Natural killer cell (primary cell): ENCODE measurements at regions not wholly inside any gene's neighbourhood (a gene's known extent, or its start where the extent isn't known, plus 50 kb on each side); places are given as distances from the start of the nearest gene placed in this dataset.

ENCODE experiments used
- ATAC-seq, 3 donors: fragments of 150-1000 bp in 2 of 3; fragments of 200-7000 bp in 1 of 3; cut with Tn5 transposase; 1 replicate in 1 of 3; 2 replicates in 2 of 3; pipeline ENCODE4 v1.10.0; 2021; ENCODE audit warnings: mild to moderate bottlenecking in 2 of 3, moderate library complexity in 2 of 3
- DNase-seq, 2 donors: peaks; one replicate each; pipeline versions ENCODE4 v3.0.0 to v3.0.0-alpha.2; 2013 to 2021; ENCODE audit warnings: mixed read lengths in 1 of 2
- H3K27ac ChIP-seq: one replicate; pipeline ENCODE4 v1.5.1; 2013; ENCODE audit warnings: mild to moderate bottlenecking, low read length
- H3K27me3 ChIP-seq: one replicate; pipeline ENCODE4 v1.6.1; 2013; ENCODE audit warnings: low read length; ENCODE audit not compliant: control insufficient read depth, insufficient read depth
- H3K36me3 ChIP-seq: one replicate; pipeline ENCODE4 v1.6.1; 2013; ENCODE audit warnings: low read length; ENCODE audit not compliant: control insufficient read depth, insufficient read depth
- H3K4me1 ChIP-seq: one replicate; pipeline ENCODE4 v1.6.1; 2013; ENCODE audit warnings: low read length; ENCODE audit not compliant: control insufficient read depth, insufficient read depth
- H3K4me3 ChIP-seq: one replicate; pipeline ENCODE4 v1.5.1; 2013; ENCODE audit warnings: low read length
- H3K9me3 ChIP-seq: one replicate; pipeline ENCODE4 v1.6.1; 2013; ENCODE audit warnings: low read length; ENCODE audit not compliant: control insufficient read depth, insufficient read depth
- H3K27ac Mint-ChIP-seq, 2 donors: one replicate each; pipeline ENCODE4 v1.8.0; 2022; ENCODE audit warnings: mild to moderate bottlenecking in 2 of 2, mixed read lengths in 2 of 2, moderate library complexity in 1 of 2
- H3K27me3 Mint-ChIP-seq, 2 donors: one replicate each; pipeline ENCODE4 v1.8.0; 2022; ENCODE audit warnings: low read depth in 2 of 2, mixed read lengths in 2 of 2
- H3K36me3 Mint-ChIP-seq: one replicate; pipeline ENCODE4 v1.8.0; 2022; ENCODE audit warnings: mixed read lengths
- H3K4me1 Mint-ChIP-seq, 2 donors: one replicate each; pipeline ENCODE4 v1.8.0; 2022; ENCODE audit warnings: mixed read lengths in 2 of 2
- H3K4me3 Mint-ChIP-seq: one replicate; pipeline ENCODE4 v1.8.0; 2022; ENCODE audit warnings: mild to moderate bottlenecking, moderate library complexity, mixed read lengths
- H3K9me3 Mint-ChIP-seq, 2 donors: one replicate each; pipeline ENCODE4 v1.8.0; 2022; ENCODE audit warnings: mixed read lengths in 2 of 2
- WGBS: methylation state at CpG from one replicate; pipeline ENCODE4 v1.1.7; 2013; ENCODE audit warnings: missing lambda C conversion rate; ENCODE audit not compliant: insufficient coverage; 5-methylcytosine and 5-hydroxymethylcytosine counted together
- intact Hi-C: fragments of 100-400 bp; cut with micrococcal nuclease; formaldehyde crosslinking; loops from one replicate; pipeline ENCODE4 v1.14.2; 2022
- TF ChIP-seq, protein P1 (sequence below): fragments of 200-600 bp; IDR thresholded peaks from one replicate; pipeline ENCODE4 v1.8.0; 2022; ENCODE audit warnings: antibody characterized with exemption

DNA sequence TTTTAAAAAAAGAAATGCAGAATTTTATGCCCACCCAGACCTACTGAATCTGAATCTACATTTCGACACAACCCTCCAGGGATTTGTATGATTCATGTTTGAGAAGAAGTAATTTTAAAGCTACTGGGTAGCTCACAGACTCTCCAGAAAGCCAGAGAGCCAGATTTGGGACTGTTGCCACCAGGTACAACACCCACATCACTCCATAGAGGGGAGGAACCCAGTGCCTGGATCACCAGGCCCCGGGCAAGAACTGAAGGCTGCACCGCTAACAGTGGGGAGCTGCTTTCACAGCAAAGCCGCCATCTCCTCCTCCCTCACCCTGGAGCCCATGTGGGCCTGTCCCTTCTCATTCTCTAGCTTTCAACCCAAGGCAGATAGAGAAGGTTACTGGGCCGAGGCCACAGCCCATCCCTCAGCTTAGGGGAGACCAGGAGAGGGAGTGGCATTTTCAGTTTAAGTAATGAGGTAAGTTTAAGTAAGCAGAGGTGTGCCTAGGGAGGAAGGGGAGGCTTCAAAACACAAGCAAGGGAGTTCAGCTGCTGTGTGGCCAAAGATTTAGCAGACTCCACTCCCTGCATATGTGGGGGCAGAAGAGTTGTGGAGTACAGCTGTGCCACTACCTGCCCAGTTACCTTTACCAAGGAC lies 109.8 kb downstream of the IL12A start:
- H3K27ac ChIP-seq, result no peak overlapping the region
- TF ChIP-seq, protein P1, sequence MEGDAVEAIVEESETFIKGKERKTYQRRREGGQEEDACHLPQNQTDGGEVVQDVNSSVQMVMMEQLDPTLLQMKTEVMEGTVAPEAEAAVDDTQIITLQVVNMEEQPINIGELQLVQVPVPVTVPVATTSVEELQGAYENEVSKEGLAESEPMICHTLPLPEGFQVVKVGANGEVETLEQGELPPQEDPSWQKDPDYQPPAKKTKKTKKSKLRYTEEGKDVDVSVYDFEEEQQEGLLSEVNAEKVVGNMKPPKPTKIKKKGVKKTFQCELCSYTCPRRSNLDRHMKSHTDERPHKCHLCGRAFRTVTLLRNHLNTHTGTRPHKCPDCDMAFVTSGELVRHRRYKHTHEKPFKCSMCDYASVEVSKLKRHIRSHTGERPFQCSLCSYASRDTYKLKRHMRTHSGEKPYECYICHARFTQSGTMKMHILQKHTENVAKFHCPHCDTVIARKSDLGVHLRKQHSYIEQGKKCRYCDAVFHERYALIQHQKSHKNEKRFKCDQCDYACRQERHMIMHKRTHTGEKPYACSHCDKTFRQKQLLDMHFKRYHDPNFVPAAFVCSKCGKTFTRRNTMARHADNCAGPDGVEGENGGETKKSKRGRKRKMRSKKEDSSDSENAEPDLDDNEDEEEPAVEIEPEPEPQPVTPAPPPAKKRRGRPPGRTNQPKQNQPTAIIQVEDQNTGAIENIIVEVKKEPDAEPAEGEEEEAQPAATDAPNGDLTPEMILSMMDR, result no peak
- H3K9me3 ChIP-seq, result no peaks in the 10 kb centered on the region
- ATAC-seq (no peak), DNase-seq (no peak)
- no peak overlapping the region for H3K27ac Mint-ChIP-seq
- peaks cover 8 to 11% of the 10 kb centered on the region in 2 donors for H3K27me3 Mint-ChIP-seq
- no peaks in the 10 kb centered on the region for H3K9me3 Mint-ChIP-seq
- no peaks in the 10 kb centered on the region for H3K36me3 ChIP-seq
- 80% methylated on average over 4 of the region's 5 CpGs for WGBS
- H3K4me1 ChIP-seq, result no peaks in the 10 kb centered on the region
- no peak overlapping the region for H3K4me3 Mint-ChIP-seq
- H3K4me1 Mint-ChIP-seq, result no peaks in the 10 kb centered on the region
- no peaks in the 10 kb centered on the region for H3K36me3 Mint-ChIP-seq
- no peak overlapping the region for H3K4me3 ChIP-seq
- H3K27me3 ChIP-seq, result no peaks in the 10 kb centered on the region
- intact Hi-C loops, result no loop called here

DNA sequence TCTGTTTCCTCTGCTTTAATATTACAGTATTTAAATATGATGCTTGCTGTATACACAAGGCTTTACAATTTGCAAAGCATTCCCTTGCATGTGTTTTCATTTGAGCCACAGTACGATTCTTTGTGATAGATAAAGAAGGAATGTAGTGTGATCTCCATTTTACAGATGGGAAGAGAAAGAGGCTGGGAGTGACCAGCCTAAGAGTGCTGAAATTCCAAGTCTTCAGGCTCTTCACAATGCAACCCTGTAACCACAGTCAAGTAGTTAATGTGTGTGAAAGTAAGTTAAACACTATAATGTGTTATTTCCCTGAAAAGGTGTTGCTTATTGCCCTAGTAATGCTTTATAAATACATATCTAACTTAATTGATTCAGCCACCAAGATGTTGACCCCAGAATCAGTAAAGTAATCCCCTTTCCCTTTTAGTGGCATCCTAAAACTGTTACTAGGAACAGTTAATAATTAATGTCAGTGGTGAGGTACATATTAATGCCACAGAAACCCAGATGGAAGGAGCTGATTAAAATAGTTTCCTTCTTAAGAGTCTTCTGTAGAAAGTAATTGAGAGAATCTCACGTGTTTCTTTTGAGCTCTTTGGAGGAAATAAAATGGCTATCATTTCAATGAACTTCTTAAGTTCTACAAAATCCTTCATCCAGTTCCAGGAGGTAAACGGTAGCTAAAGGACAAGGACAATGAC lies 110.4 kb downstream of the IL12A start:
- no peaks in the 10 kb centered on the region for H3K4me1 Mint-ChIP-seq
- Histone ChIP-seq H3K4me1 (no peaks in the 10 kb centered on the region), H3K36me3 (no peaks in the 10 kb centered on the region), H3K27ac (no peak overlapping the region), H3K9me3 (no peaks in the 10 kb centered on the region), H3K4me3 (no peak overlapping the region), H3K27me3 (no peaks in the 10 kb centered on the region)
- H3K27me3 Mint-ChIP-seq, result peaks cover 8 to 11% of the 10 kb centered on the region in 2 donors
- DNase-seq (no peak), ATAC-seq (no peak)
- TF ChIP-seq, protein P1, result no peak
- no peak overlapping the region for H3K27ac Mint-ChIP-seq
- no peaks in the 10 kb centered on the region for H3K9me3 Mint-ChIP-seq
- H3K36me3 Mint-ChIP-seq, result no peaks in the 10 kb centered on the region
- intact Hi-C loops, result no loop called here
- WGBS, result 46% methylated on average over 2 of the region's 3 CpGs
- no peak overlapping the region for H3K4me3 Mint-ChIP-seq

DNA sequence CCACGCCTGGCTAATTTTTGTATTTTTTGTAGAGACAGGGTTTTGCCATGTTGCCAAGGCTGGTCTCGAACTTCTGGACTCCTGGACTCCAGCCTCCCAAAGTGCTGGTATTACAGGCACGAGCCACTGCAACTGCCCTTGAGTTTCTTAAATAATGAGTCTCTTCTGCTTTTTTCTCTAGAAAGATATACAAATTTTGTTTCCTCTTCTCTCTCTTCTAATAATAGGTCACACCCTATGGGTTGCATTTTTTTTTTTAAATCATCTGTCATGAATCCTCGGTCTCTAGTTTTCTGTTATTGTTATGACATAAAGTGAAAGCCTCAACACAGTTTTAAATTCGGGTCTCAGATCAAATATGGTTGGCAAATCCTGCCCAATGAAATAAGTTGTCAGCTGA lies 111.2 kb downstream of the IL12A start:
- no peaks in the 10 kb centered on the region for H3K4me1 ChIP-seq
- no peak overlapping the region for H3K27ac ChIP-seq
- Mint-ChIP-seq H3K4me1 (no peaks in the 10 kb centered on the region), H3K36me3 (no peaks in the 10 kb centered on the region), H3K27me3 (peaks cover 8 to 11% of the 10 kb centered on the region in 2 donors), H3K27ac (no peak overlapping the region), H3K4me3 (no peak overlapping the region), H3K9me3 (no peaks in the 10 kb centered on the region)
- no peaks in the 10 kb centered on the region for H3K27me3 ChIP-seq
- WGBS, result 56% methylated on average over 5 of the region's 5 CpGs
- intact Hi-C loops, result no loop called here
- ATAC-seq (no peak), DNase-seq (no peak)
- no peak overlapping the region for H3K4me3 ChIP-seq
- H3K9me3 ChIP-seq, result no peaks in the 10 kb centered on the region
- TF ChIP-seq, protein P1, result no peak
- H3K36me3 ChIP-seq, result no peaks in the 10 kb centered on the region
